Hepatocyte (in vitro differentiated cells): ENCODE measurements at regions not wholly inside any gene's neighbourhood (a gene's known extent, or its start where the extent isn't known, plus 50 kb on each side); places are given as distances from the start of the nearest gene placed in this dataset.

ENCODE experiments used
- EZH2 ChIP-seq: fragments of 200-600 bp; sonication (generic); IDR thresholded peaks from 2 replicates; pipeline ENCODE4 v1.6.1; 2016; ENCODE audit warnings: antibody characterized with exemption, mild to moderate bottlenecking, borderline replicate concordance
- TF ChIP-seq, protein P1 (sequence below): fragments of 200-600 bp; sonication (generic); IDR thresholded peaks from 2 replicates; pipeline ENCODE4 v1.5.1; 2016; ENCODE audit warnings: antibody characterized with exemption, mild to moderate bottlenecking; ENCODE audit not compliant: poor library complexity

DNA sequence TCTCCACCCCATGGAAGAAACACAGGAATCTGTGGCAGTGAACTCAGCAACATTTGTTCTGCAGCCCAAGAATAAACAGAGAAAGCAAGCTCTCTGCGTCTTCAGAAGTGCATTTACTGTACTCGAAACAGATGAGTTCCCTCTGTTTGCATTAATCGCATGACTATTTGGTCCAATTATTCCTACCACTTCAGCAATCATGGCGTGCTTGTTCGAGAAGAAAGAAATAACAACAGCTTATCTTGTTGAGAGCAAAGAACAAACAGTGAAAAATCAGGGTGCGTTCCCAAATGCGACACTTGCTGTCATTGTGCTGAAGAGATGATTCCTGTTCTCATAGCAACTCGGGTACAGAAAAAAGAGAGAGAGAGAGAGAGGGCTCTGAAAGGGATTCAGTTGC, 445.3 kb upstream of the MAF start:
- TF ChIP-seq, protein P1, sequence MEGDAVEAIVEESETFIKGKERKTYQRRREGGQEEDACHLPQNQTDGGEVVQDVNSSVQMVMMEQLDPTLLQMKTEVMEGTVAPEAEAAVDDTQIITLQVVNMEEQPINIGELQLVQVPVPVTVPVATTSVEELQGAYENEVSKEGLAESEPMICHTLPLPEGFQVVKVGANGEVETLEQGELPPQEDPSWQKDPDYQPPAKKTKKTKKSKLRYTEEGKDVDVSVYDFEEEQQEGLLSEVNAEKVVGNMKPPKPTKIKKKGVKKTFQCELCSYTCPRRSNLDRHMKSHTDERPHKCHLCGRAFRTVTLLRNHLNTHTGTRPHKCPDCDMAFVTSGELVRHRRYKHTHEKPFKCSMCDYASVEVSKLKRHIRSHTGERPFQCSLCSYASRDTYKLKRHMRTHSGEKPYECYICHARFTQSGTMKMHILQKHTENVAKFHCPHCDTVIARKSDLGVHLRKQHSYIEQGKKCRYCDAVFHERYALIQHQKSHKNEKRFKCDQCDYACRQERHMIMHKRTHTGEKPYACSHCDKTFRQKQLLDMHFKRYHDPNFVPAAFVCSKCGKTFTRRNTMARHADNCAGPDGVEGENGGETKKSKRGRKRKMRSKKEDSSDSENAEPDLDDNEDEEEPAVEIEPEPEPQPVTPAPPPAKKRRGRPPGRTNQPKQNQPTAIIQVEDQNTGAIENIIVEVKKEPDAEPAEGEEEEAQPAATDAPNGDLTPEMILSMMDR: no peak
- no peak for TF ChIP-seq EZH2
